PC-9 (cell line): ENCODE measurements at regions not wholly inside any gene's neighbourhood (a gene's known extent, or its start where the extent isn't known, plus 50 kb on each side); places are given as distances from the start of the nearest gene placed in this dataset.

ENCODE experiments used
- CTCF ChIP-seq: fragments of 200-600 bp; sonication (generic); conservative IDR thresholded peaks from 2 replicates; pipeline ENCODE4 v1.6.1; 2017; ENCODE audit warnings: mixed run types, antibody characterized with exemption, mild to moderate bottlenecking, moderate library complexity
- EZH2 ChIP-seq: fragments of 200-600 bp; sonication (generic); IDR thresholded peaks from 2 replicates; pipeline ENCODE4 v1.8.0; 2017; ENCODE audit warnings: antibody characterized with exemption, low read depth

GRCh38 chr6:148289153-148289552 is 53.5 kb upstream of the SASH1 start:
- TF ChIP-seq CTCF (no peak), EZH2 (no peak)
